Neural cell (in vitro differentiated cells): ENCODE measurements at regions not wholly inside any gene's neighbourhood (a gene's known extent, or its start where the extent isn't known, plus 50 kb on each side); places are given as distances from the start of the nearest gene placed in this dataset.

Experiments used
- CTCF ChIP-seq: fragments of 450-650 bp; IDR thresholded peaks from 2 replicates; pipeline ENCODE4 v1.5.1; 2014; ENCODE audit warnings: antibody characterized with exemption, mild to moderate bottlenecking, moderate library complexity; ENCODE audit not compliant: poor library complexity, severe bottlenecking
- EP300 ChIP-seq: fragments of 450-650 bp; conservative IDR thresholded peaks from 2 replicates; pipeline ENCODE4 v1.6.1; 2014; ENCODE audit warnings: antibody characterized with exemption, mild to moderate bottlenecking, moderate library complexity; ENCODE audit not compliant: poor library complexity, severe bottlenecking
- EZH2 ChIP-seq: fragments of 200-600, 300-800 bp; shearing (Covaris generic), sonication (generic); IDR thresholded peaks from 2 replicates; pipeline ENCODE4 v1.6.1; 2014; ENCODE audit warnings: antibody characterized with exemption, low read length, borderline replicate concordance, mild to moderate bottlenecking; ENCODE audit not compliant: insufficient read depth, poor library complexity, severe bottlenecking
- POLR2AphosphoS5 ChIP-seq: IDR thresholded peaks from 2 replicates; pipeline ENCODE4 v1.6.1; 2012
- RAD21 ChIP-seq: fragments of 450-650 bp; conservative IDR thresholded peaks from 2 replicates; pipeline ENCODE4 v1.6.1; 2014; ENCODE audit warnings: antibody characterized with exemption, mild to moderate bottlenecking, moderate library complexity
- SMC3 ChIP-seq: fragments of 450-650 bp; conservative IDR thresholded peaks from 2 replicates; pipeline ENCODE4 v1.6.1; 2014; ENCODE audit warnings: antibody characterized with exemption, mild to moderate bottlenecking, moderate library complexity; ENCODE audit not compliant: poor library complexity
- TAF1 ChIP-seq: IDR thresholded peaks from 2 replicates; pipeline ENCODE4 v1.6.1; 2012; ENCODE audit warnings: low read depth

GRCh38 chr5:68147659-68148058 lies 67.9 kb upstream of the PIK3R1 start:
- TF ChIP-seq POLR2AphosphoS5 (no peak), CTCF (no peak), EP300 (no peak), RAD21 (no peak), EZH2 (no peak), TAF1 (no peak), SMC3 (no peak)
